ENCODE measurements at regions not wholly inside any gene's neighbourhood (a gene's known extent, or its start where the extent isn't known, plus 50 kb on each side); places are given as distances from the start of the nearest gene placed in this dataset.

DNA sequence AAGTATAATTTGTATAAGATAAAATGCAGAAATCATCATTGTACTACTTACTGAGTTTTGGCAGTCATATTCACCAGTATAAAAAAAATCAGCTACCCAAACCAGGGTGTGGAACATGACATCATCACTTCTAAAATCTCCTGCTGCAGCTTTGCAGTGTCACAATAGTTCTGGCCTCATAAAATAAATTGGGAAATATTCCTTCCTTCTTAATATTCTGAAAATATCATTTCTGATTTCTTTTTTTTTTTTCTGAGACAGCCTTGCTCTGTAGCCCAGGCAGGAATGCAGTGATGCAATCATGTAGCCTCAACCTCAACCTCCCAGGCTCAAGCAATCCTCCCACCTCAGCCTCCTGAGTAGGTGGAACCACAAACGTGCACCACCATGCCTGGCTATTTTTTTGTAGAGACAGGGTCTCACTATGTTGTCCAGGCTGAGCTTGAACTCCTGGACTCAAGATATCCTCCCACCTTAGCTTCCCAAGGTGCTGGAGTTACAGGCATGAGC is 101.4 kb downstream of the TMEM18 start:
- ATAC-seq (no peak), DNase-seq (no peak)
- intact Hi-C loops (cut with DNase I) = no loop called here
- H3K36me3 ChIP-seq = no peaks in the 10 kb centered on the region
- no peak overlapping the region for H3K27ac ChIP-seq
- no peak overlapping the region for H3K4me3 ChIP-seq
- no peaks in the 10 kb centered on the region for H3K27me3 ChIP-seq
- H3K4me1 ChIP-seq = no peaks in the 10 kb centered on the region
- TF ChIP-seq, protein P1, sequence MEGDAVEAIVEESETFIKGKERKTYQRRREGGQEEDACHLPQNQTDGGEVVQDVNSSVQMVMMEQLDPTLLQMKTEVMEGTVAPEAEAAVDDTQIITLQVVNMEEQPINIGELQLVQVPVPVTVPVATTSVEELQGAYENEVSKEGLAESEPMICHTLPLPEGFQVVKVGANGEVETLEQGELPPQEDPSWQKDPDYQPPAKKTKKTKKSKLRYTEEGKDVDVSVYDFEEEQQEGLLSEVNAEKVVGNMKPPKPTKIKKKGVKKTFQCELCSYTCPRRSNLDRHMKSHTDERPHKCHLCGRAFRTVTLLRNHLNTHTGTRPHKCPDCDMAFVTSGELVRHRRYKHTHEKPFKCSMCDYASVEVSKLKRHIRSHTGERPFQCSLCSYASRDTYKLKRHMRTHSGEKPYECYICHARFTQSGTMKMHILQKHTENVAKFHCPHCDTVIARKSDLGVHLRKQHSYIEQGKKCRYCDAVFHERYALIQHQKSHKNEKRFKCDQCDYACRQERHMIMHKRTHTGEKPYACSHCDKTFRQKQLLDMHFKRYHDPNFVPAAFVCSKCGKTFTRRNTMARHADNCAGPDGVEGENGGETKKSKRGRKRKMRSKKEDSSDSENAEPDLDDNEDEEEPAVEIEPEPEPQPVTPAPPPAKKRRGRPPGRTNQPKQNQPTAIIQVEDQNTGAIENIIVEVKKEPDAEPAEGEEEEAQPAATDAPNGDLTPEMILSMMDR (IDR thresholded peaks at IDR 0.05) = no peak
- H3K9me3 ChIP-seq = no peaks in the 10 kb centered on the region

DNA sequence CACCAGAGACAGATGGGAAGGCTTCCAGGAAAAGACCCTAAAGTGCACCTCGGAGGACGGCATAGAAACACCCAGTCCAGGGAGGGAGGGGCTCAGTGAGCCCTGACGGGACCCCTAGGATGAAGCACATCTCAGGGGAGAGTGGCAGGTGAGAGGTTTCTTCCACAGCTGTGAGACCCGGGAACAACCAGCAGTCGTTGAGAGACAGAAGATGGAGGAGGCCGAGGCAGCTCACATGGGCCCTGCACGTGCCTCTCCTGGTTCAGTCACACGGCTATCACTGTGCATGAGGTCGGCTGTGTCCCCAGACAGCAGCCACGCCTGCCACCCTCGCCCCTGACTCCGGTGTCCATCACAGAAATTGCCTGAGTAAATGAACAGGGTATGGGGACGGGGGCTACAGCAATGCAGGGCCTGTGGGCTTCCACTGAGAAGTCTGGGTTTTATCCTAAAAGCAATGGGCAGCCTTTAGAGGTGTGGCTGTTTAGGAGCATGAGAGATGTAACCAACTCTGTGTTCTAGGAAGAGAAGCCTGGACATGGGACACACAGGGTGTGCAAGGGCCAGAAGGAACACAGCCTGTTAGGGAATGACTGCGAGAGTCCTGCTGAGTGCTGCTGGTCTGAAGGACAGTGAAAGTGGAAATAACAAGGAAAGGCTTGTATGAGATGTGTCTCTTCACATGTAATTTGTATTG is 102.0 kb downstream of the TMEM18 start:
- Histone ChIP-seq H3K4me1 (no peaks in the 10 kb centered on the region), H3K36me3 (no peaks in the 10 kb centered on the region), H3K27me3 (no peaks in the 10 kb centered on the region), H3K9me3 (no peaks in the 10 kb centered on the region), H3K4me3 (no peak overlapping the region), H3K27ac (no peak overlapping the region)
- no peak for ATAC-seq
- intact Hi-C loops (cut with DNase I) = no loop called here
- TF ChIP-seq, protein P1 (IDR thresholded peaks at IDR 0.05) = no peak
- no peak for DNase-seq

DNA sequence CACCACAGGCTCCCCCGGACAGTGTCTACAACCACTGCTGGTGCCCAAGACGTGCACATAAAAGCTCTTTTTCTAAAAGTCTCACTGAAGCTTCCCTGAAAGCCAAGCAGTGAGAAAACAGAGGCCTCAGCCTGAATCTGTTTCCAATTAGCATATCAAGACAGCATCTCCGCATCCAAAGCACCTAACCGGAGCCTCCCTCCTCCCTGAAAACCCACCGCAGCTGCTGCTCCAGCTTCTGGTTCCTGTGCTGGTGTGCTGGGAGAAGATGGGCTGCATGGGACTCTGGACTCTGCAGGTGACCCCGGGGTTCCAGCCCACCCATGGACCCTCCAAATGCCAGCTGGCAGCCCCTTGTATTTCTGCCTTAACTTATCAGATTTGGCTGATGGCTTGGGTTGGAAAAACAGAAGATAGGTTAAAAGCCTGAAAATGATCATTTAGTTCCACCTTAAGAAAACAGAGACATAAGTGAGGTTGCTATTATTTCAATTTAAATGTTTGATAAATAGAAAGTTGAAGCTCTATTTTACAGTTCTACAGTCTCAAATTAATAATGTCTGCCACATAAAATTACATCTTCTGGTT is 103.3 kb downstream of the TMEM18 start:
- Histone ChIP-seq H3K4me1 (no peaks in the 10 kb centered on the region), H3K4me3 (no peak overlapping the region), H3K9me3 (no peaks in the 10 kb centered on the region), H3K36me3 (no peaks in the 10 kb centered on the region), H3K27ac (no peak overlapping the region), H3K27me3 (peaks cover 3% of the 10 kb centered on the region)
- intact Hi-C loops (cut with DNase I) = no loop called here
- TF ChIP-seq, protein P1 (IDR thresholded peaks at IDR 0.05) = no peak
- no peak for ATAC-seq
- DNase-seq = no peak

DNA sequence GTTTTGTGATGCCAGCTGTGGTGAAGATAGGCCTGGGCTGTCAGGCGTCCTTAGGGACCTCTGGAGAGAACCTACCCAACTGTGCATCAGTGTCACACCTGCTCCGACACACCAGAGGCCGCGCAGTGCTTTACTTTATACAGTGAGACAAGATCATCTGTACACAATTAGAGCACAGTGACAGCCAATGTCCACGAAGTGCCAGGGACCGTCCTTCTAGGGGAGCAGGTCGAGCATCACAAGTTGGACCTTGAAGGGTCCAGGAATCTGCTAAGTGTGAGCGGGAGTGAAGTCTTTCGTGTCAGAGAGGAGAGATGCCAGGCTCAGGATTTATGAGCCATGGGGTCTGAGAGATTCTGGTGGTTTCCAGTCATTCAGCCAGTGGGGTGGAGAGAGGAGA is 104.2 kb downstream of the TMEM18 start:
- intact Hi-C loops (cut with DNase I) = no loop called here
- TF ChIP-seq, protein P1 (IDR thresholded peaks at IDR 0.05) = no peak
- ATAC-seq (no peak), DNase-seq (no peak)
- no peak overlapping the region for H3K4me3 ChIP-seq
- H3K27ac ChIP-seq = no peak overlapping the region
- no peaks in the 10 kb centered on the region for H3K36me3 ChIP-seq
- no peaks in the 10 kb centered on the region for H3K4me1 ChIP-seq
- H3K27me3 ChIP-seq = peaks cover 3% of the 10 kb centered on the region
- H3K9me3 ChIP-seq = no peaks in the 10 kb centered on the region

DNA sequence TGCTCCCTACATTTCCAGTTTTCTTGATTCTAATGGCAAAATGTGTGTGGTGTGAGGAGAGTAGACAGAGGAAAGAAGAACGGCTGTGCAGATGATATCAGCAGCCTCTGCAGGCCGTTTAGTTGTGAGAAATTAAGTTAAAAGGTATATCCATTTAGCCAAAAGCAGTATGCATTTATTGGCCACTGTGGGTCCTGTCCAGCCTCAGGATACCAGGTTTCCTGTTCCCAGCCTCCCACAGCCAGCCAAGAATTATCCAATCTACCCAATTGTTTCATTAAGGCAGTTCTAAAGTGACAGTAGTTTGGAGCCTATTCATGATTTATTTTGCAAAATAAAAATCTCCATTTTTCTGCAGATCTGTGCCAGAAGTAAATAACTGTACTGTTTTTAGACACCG is 107.5 kb downstream of the TMEM18 start:
- no peaks in the 10 kb centered on the region for H3K9me3 ChIP-seq
- H3K36me3 ChIP-seq = no peaks in the 10 kb centered on the region
- H3K4me1 ChIP-seq = no peaks in the 10 kb centered on the region
- peaks cover 6% of the 10 kb centered on the region for H3K27me3 ChIP-seq
- intact Hi-C loops (cut with DNase I) = no loop called here
- no peak overlapping the region for H3K4me3 ChIP-seq
- TF ChIP-seq, protein P1 (IDR thresholded peaks at IDR 0.05) = no peak
- no peak for DNase-seq
- no peak for ATAC-seq
- no peak overlapping the region for H3K27ac ChIP-seq

Measured in upper lobe of right lung (tissue), 1 donor.